ENCODE measurements at regions not wholly inside any gene's neighbourhood (a gene's known extent, or its start where the extent isn't known, plus 50 kb on each side); places are given as distances from the start of the nearest gene placed in this dataset.
"Not testable (repeated sequence)": the region's sequence is repeated elsewhere in the genome, so short reads cannot be mapped to it uniquely, and the experiment has no call there.

- H3K9me3 ChIP-seq (ENCODE audit: control insufficient read depth, low read length); H3K9ac ChIP-seq (ENCODE audit: low read length); H3K36me3 ChIP-seq (ENCODE audit: control insufficient read depth, insufficient read depth, low read length); H3K4me3 ChIP-seq (ENCODE audit: low read length); H3K4me1 ChIP-seq (ENCODE audit: control insufficient read depth, insufficient read depth, low read length); H3K27me3 ChIP-seq (ENCODE audit: control insufficient read depth, insufficient read depth, low read length): not testable (repeated sequence)
Measured at GRCh38 chr4:187695531-187695930, 300.0 kb upstream of the ZFP42 start.

GRCh38 chr4:187711586-187711985 lies 284.0 kb upstream of the ZFP42 start:
- no peaks in the 10 kb centered on the region for H3K9me3 ChIP-seq (ENCODE audit: control insufficient read depth, low read length)
- H3K4me1 ChIP-seq (ENCODE audit: control insufficient read depth, insufficient read depth, low read length): no peaks in the 10 kb centered on the region
- no peaks in the 10 kb centered on the region for H3K36me3 ChIP-seq (ENCODE audit: control insufficient read depth, insufficient read depth, low read length)
- no peaks in the 10 kb centered on the region for H3K27me3 ChIP-seq (ENCODE audit: control insufficient read depth, insufficient read depth, low read length)
- H3K9ac ChIP-seq (ENCODE audit: low read length): no peak overlapping the region
- H3K4me3 ChIP-seq (ENCODE audit: low read length): no peak overlapping the region

- Histone ChIP-seq H3K36me3 (ENCODE audit: control insufficient read depth, insufficient read depth, low read length) (no peaks in the 10 kb centered on the region), H3K27me3 (ENCODE audit: control insufficient read depth, insufficient read depth, low read length) (no peaks in the 10 kb centered on the region), H3K4me1 (ENCODE audit: control insufficient read depth, insufficient read depth, low read length) (no peaks in the 10 kb centered on the region), H3K9ac (ENCODE audit: low read length) (no peak overlapping the region), H3K9me3 (ENCODE audit: control insufficient read depth, low read length) (no peaks in the 10 kb centered on the region), H3K4me3 (ENCODE audit: low read length) (no peak overlapping the region)
Measured at GRCh38 chr4:187714957-187715356, 280.6 kb upstream of the ZFP42 start.

GRCh38 chr4:187715466-187715865 lies 280.1 kb upstream of the ZFP42 start:
- H3K9ac ChIP-seq (ENCODE audit: low read length): no peak overlapping the region
- H3K4me1 ChIP-seq (ENCODE audit: control insufficient read depth, insufficient read depth, low read length): no peaks in the 10 kb centered on the region
- no peak overlapping the region for H3K4me3 ChIP-seq (ENCODE audit: low read length)
- H3K36me3 ChIP-seq (ENCODE audit: control insufficient read depth, insufficient read depth, low read length): no peaks in the 10 kb centered on the region
- no peaks in the 10 kb centered on the region for H3K27me3 ChIP-seq (ENCODE audit: control insufficient read depth, insufficient read depth, low read length)
- no peaks in the 10 kb centered on the region for H3K9me3 ChIP-seq (ENCODE audit: control insufficient read depth, low read length)

GRCh38 chr4:187724456-187724855 lies 271.1 kb upstream of the ZFP42 start:
- Histone ChIP-seq H3K27me3 (ENCODE audit: control insufficient read depth, insufficient read depth, low read length) (no peaks in the 10 kb centered on the region), H3K9ac (ENCODE audit: low read length) (no peak overlapping the region), H3K36me3 (ENCODE audit: control insufficient read depth, insufficient read depth, low read length) (no peaks in the 10 kb centered on the region), H3K4me3 (ENCODE audit: low read length) (no peak overlapping the region), H3K4me1 (ENCODE audit: control insufficient read depth, insufficient read depth, low read length) (no peaks in the 10 kb centered on the region), H3K9me3 (ENCODE audit: control insufficient read depth, low read length) (no peaks in the 10 kb centered on the region)

GRCh38 chr4:187726485-187726884 lies 269.1 kb upstream of the ZFP42 start:
- Histone ChIP-seq H3K36me3 (ENCODE audit: control insufficient read depth, insufficient read depth, low read length) (no peaks in the 10 kb centered on the region), H3K9me3 (ENCODE audit: control insufficient read depth, low read length) (no peaks in the 10 kb centered on the region)

GRCh38 chr4:187732524-187732923 lies 263.0 kb upstream of the ZFP42 start:
- Histone ChIP-seq H3K27me3 (ENCODE audit: control insufficient read depth, insufficient read depth, low read length) (no peaks in the 10 kb centered on the region), H3K36me3 (ENCODE audit: control insufficient read depth, insufficient read depth, low read length) (no peaks in the 10 kb centered on the region), H3K9ac (ENCODE audit: low read length) (no peak overlapping the region), H3K4me1 (ENCODE audit: control insufficient read depth, insufficient read depth, low read length) (no peaks in the 10 kb centered on the region), H3K9me3 (ENCODE audit: control insufficient read depth, low read length) (no peaks in the 10 kb centered on the region), H3K4me3 (ENCODE audit: low read length) (no peak overlapping the region)

More at GRCh38 chr4:187726485-187726884, 269.1 kb upstream of the ZFP42 start:
- Histone ChIP-seq H3K9ac (ENCODE audit: low read length) (no peak overlapping the region), H3K4me3 (ENCODE audit: low read length) (no peak overlapping the region), H3K4me1 (ENCODE audit: control insufficient read depth, insufficient read depth, low read length) (no peaks in the 10 kb centered on the region), H3K27me3 (ENCODE audit: control insufficient read depth, insufficient read depth, low read length) (no peaks in the 10 kb centered on the region)

- H3K4me3 ChIP-seq (ENCODE audit: low read length): no peak overlapping the region
- no peak overlapping the region for H3K9ac ChIP-seq (ENCODE audit: low read length)
- no peaks in the 10 kb centered on the region for H3K4me1 ChIP-seq (ENCODE audit: control insufficient read depth, insufficient read depth, low read length)
- H3K9me3 ChIP-seq (ENCODE audit: control insufficient read depth, low read length): no peaks in the 10 kb centered on the region
- no peaks in the 10 kb centered on the region for H3K36me3 ChIP-seq (ENCODE audit: control insufficient read depth, insufficient read depth, low read length)
- no peaks in the 10 kb centered on the region for H3K27me3 ChIP-seq (ENCODE audit: control insufficient read depth, insufficient read depth, low read length)
Measured at GRCh38 chr4:187739771-187740170, 255.8 kb upstream of the ZFP42 start.

GRCh38 chr4:187744911-187745310 lies 250.7 kb upstream of the ZFP42 start:
- H3K36me3 ChIP-seq (ENCODE audit: control insufficient read depth, insufficient read depth, low read length): no peaks in the 10 kb centered on the region
- no peaks in the 10 kb centered on the region for H3K9me3 ChIP-seq (ENCODE audit: control insufficient read depth, low read length)
- H3K27me3 ChIP-seq (ENCODE audit: control insufficient read depth, insufficient read depth, low read length): no peaks in the 10 kb centered on the region
- H3K9ac ChIP-seq (ENCODE audit: low read length): no peak overlapping the region
- no peaks in the 10 kb centered on the region for H3K4me1 ChIP-seq (ENCODE audit: control insufficient read depth, insufficient read depth, low read length)
- no peak overlapping the region for H3K4me3 ChIP-seq (ENCODE audit: low read length)

- H3K4me1 ChIP-seq (ENCODE audit: control insufficient read depth, insufficient read depth, low read length); H3K27me3 ChIP-seq (ENCODE audit: control insufficient read depth, insufficient read depth, low read length); H3K36me3 ChIP-seq (ENCODE audit: control insufficient read depth, insufficient read depth, low read length); H3K9ac ChIP-seq (ENCODE audit: low read length); H3K9me3 ChIP-seq (ENCODE audit: control insufficient read depth, low read length); H3K4me3 ChIP-seq (ENCODE audit: low read length): not testable (repeated sequence)
Measured at GRCh38 chr4:187750652-187751051, 244.9 kb upstream of the ZFP42 start.

GRCh38 chr4:187767158-187767557 lies 228.4 kb upstream of the ZFP42 start:
- Histone ChIP-seq H3K9ac (ENCODE audit: low read length) (no peak overlapping the region), H3K9me3 (ENCODE audit: control insufficient read depth, low read length) (no peaks in the 10 kb centered on the region), H3K27me3 (ENCODE audit: control insufficient read depth, insufficient read depth, low read length) (no peaks in the 10 kb centered on the region)

GRCh38 chr4:187767687-187768086 lies 227.9 kb upstream of the ZFP42 start:
- Histone ChIP-seq H3K4me3 (ENCODE audit: low read length) (no peak overlapping the region), H3K4me1 (ENCODE audit: control insufficient read depth, insufficient read depth, low read length) (no peaks in the 10 kb centered on the region), H3K27me3 (ENCODE audit: control insufficient read depth, insufficient read depth, low read length) (no peaks in the 10 kb centered on the region), H3K9me3 (ENCODE audit: control insufficient read depth, low read length) (no peaks in the 10 kb centered on the region), H3K9ac (ENCODE audit: low read length) (no peak overlapping the region), H3K36me3 (ENCODE audit: control insufficient read depth, insufficient read depth, low read length) (no peaks in the 10 kb centered on the region)

More at GRCh38 chr4:187767158-187767557, 228.4 kb upstream of the ZFP42 start:
- no peaks in the 10 kb centered on the region for H3K4me1 ChIP-seq (ENCODE audit: control insufficient read depth, insufficient read depth, low read length)
- no peaks in the 10 kb centered on the region for H3K36me3 ChIP-seq (ENCODE audit: control insufficient read depth, insufficient read depth, low read length)
- no peak overlapping the region for H3K4me3 ChIP-seq (ENCODE audit: low read length)

- H3K9ac ChIP-seq (ENCODE audit: low read length): no peak overlapping the region
- no peaks in the 10 kb centered on the region for H3K9me3 ChIP-seq (ENCODE audit: control insufficient read depth, low read length)
- no peak overlapping the region for H3K4me3 ChIP-seq (ENCODE audit: low read length)
- no peaks in the 10 kb centered on the region for H3K27me3 ChIP-seq (ENCODE audit: control insufficient read depth, insufficient read depth, low read length)
- H3K36me3 ChIP-seq (ENCODE audit: control insufficient read depth, insufficient read depth, low read length): no peaks in the 10 kb centered on the region
- H3K4me1 ChIP-seq (ENCODE audit: control insufficient read depth, insufficient read depth, low read length): no peaks in the 10 kb centered on the region
Measured at GRCh38 chr4:187770345-187770744, 225.2 kb upstream of the ZFP42 start.
